CD4-positive, alpha-beta T cell treated with Interleukin-6 at 100 ng/mL for 8 hours (primary cell): ENCODE measurements at regions not wholly inside any gene's neighbourhood (a gene's known extent, or its start where the extent isn't known, plus 50 kb on each side); places are given as distances from the start of the nearest gene placed in this dataset.
"Not testable (repeated sequence)": the region's sequence is repeated elsewhere in the genome, so short reads cannot be mapped to it uniquely, and the experiment has no call there.

ENCODE experiments used
- DNase-seq: peaks from one replicate; pipeline ENCODE4 v3.0.0-alpha.2; 2020; ENCODE audit warnings: mixed read lengths, low spot score

DNA sequence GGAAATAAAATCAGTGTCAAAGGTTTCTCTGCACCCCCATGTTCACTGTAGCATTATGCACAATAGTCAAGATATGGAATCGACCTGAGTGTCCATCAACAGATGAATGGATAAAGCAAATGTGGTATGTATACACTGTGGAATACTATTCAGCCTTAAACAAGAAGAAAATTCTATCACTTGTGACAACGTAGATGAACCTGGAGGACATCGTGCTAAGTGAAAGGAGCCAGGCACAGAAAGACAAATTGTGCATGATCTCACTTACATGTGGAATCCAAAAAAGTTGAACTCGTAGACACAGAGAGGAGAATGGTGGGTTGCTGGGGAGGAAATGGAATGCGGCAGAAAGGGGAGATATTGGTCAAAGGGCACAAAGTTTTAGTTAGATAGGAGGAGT, 136.3 kb upstream of the ESR1 start:
- DNase-seq, result no peak

- no peak for DNase-seq
These were observed 132.9 kb upstream of the ESR1 start for GRCh38 chr6:151674578-151674977.

- peak; percentile 48 for DNase-seq
These were observed 131.6 kb upstream of the ESR1 start for GRCh38 chr6:151675746-151676459.

DNA sequence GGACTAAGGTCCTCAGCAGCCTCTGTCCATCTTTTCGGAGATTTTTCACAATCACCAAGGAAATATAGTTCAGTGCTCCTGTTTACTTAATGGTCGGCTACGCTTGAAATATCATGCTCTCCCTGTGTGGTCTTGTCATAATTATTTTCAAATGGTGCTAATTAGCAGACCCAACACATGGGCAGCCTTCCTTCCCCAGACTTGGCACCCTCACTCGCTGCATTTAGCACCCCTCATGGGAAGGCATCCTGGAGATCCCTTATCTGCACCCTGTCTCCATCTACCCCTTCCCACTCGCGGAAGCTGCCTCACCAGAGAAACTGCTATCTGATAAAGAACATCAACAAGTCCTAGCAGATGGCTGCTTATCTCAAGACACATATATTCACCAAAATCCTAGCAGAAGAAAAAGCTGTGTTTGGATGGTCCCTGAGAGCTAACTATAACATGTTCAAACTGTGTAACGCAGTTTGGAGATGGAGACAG, 131.0 kb upstream of the ESR1 start:
- DNase-seq, result no peak

DNA sequence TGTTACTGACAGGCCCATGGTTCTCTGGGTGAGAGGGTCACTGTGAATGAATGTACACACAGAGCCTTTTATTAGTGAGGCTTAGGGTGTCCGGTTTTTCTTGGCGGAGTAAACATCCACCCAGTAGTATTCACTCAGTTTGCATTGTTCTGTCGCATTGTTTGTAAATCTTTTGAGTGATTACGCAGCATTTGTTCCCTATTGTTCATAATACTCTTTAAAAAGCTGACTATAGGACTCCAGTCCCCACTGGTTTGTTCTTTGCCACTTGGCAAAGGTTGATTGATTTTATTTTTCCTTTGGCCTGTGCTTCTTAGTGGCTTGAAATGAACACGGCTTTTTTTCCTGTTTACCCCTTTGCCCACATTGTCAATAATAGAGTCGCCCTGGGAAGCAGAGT, 130.1 kb upstream of the ESR1 start:
- no peak for DNase-seq

GRCh38 chr6:151679081-151679480, 128.4 kb upstream of the ESR1 start:
- DNase-seq, result no peak

- no peak for DNase-seq
These were observed 127.5 kb upstream of the ESR1 start for GRCh38 chr6:151679941-151680340.

- no peak for DNase-seq
These were observed 126.5 kb upstream of the ESR1 start for GRCh38 chr6:151680846-151681432.

- DNase-seq, result no peak
These were observed 125.9 kb upstream of the ESR1 start for GRCh38 chr6:151681433-151682059.

DNA sequence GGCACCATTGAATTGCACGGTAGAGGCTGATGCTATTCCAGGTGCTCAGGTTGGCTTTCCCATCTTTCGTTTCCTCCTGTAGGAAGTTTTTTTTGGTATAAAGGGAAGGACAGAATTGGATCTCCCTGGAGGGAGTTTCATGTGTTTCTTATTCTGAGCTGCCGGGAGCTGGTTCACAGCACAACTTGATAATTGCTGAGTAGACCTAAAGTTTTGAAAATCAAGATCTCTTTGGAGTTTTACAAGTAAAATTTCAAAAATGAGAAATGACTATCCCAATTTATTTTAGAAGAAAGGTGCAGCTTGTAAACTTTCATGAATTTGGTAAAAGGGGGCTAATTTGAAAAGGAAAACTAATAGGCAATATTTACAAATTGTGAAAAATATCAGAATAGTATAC, 125.2 kb upstream of the ESR1 start:
- DNase-seq, result no peak

GRCh38 chr6:151682922-151683321, 124.6 kb upstream of the ESR1 start:
- DNase-seq, result no peak

DNA sequence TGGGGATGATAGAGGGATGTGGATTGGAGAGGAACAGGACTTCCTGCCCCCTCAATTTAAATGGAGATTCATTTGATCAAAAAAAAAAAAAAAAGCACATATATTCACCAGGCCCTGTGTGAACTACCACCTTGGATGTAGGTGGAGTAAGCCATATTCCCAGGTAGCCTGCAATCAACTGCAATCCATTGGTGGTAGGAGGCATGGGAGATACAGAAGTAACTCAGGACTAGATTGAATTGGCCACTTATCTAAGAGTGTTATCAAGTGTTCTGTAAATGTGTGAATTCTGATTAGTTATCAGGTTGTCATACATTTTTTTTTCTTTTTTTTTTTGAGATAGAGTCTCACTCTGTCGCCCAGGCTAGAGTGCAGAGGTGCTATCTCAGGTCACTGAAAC, 124.1 kb upstream of the ESR1 start:
- DNase-seq, result no peak

- DNase-seq, result no peak
These were observed 117.8 kb upstream of the ESR1 start for GRCh38 chr6:151689499-151690201.

DNA sequence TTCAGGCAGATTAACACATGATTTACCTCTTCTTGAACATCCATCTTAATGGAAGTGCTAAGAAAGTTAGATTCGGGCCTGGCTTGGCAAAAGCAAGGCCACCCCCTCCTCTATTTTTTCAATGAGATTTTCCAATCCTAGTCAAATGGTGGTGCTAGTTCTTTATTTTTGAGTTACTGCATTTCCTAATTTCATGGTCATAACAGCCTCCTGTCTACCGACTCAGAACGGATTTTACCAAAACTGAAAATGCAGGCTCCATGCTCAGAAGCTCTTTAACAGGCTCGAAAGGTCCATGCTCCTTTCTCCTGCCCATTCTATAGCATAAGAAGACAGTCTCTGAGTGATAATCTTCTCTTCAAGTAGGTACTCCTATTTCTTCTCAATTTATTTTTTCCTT, 117.2 kb upstream of the ESR1 start:
- DNase-seq, result peak; percentile 38

DNA sequence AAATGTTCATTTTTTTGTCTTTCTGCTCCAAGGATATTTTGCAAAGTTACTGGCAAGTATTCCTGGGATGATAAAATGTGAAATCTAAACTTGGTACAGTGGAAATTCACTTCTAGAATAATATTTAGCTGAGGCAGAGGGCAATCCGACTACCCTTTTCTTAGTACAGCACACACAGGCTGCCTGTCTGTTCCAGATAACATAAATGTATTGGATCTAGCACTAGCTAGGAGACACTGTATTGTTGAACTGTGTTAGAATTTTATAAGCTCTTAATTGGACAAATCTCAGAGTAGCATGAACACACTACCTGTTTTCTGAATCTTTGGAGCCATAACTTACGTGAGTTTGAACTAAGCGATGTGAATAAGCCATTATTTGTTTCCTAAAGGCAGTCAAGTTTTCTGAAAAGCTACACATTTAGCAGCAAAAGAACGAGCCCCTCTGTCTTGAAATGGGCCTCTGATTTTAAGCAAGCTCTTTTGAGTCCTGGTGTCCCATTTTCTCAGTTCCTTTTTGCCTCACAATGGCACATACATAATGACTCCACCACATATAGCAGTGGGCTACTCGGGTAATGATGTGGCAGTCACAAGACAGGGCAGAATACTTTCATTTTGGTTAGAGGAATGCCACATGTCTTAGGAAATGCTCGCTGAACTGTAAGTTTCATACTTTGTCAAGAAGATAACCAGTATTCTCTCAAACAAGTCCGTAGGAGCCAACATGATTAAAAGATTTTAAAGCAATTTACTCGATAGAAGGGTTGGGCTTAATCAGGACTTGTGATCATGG, 116.5 kb upstream of the ESR1 start:
- DNase-seq, result peak; percentile 34

GRCh38 chr6:151692216-151692615, 115.3 kb upstream of the ESR1 start:
- DNase-seq, result no peak

- no peak for DNase-seq
These were observed 114.1 kb upstream of the ESR1 start for GRCh38 chr6:151693366-151693765.

- DNase-seq, result no peak
These were observed 112.3 kb upstream of the ESR1 start for GRCh38 chr6:151695156-151695555.

DNA sequence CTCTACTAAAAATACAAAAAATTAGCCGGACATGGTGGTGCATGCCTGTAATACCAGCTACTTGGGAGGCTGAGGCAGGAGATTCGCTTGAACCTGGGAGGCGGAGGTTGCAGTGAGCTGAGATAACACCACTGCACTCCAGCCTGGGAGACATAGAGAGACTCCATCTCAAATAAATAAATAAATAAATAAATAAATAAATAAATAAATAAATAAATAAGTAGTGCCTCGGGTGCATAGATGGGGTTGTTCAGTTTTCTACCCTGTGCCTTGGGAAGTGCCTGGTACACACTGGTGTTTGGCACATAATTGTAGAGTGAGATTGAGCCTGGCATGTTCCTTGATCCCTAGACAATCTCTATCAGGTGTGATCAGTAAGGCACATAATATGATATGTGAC, 111.2 kb upstream of the ESR1 start:
- not testable (repeated sequence) for DNase-seq

DNA sequence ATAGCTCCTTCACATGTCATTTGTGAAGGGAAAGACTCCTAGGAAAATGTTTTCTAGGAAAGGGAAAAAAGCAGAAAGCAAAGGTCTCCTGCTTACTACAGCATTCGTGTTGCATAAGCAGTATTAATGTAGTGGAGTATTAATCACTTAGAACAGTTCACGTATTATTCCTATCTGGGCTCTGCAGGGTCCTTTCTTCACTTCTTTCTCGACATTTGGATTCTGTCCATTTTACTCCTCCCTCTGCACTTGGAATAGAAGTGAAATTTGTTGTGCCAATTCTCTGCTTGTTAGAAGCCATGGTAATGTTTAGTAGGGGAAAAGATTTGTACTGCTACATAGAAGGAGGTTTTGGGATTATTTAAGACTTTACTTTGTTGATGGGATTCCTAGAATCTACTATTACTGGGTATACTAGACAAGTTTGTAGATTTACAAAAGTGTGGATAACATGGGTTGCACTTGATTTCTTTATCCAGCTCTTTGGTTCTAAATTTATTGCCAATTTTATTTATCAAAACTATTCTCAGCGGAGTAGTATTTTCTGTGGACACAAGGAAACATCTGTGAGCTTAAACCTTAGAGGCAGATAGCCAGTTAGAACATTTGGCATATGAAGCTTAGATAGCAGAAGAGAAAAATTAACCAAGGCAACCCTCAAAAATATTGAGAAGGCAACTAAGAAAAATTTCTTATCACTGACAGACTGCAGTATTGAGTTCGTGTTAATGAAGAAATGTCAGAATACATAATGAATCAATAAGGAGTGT, 108.4 kb upstream of the ESR1 start:
- DNase-seq, result no peak

DNA sequence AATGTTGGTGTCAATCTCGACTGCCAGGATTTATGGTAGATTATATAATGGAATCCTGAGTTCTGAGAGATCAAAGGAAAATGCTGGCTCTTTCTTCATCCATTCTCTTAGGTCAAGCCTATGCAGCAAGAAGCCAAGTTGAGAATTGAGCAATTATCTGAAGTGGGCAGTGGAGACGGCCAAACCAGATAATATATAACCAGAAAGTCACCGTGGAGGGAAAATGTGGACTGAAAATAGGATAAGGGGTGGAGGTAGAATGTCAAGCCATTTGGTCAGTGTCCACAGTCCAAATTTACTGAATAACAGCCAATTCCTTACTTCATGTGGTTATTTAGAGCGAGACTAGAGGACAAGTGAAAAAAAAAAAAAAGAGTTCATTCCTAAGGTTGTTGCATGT, 107.8 kb upstream of the ESR1 start:
- no peak for DNase-seq
